ENCODE measurements at regions not wholly inside any gene's neighbourhood (a gene's known extent, or its start where the extent isn't known, plus 50 kb on each side); places are given as distances from the start of the nearest gene placed in this dataset.

DNA sequence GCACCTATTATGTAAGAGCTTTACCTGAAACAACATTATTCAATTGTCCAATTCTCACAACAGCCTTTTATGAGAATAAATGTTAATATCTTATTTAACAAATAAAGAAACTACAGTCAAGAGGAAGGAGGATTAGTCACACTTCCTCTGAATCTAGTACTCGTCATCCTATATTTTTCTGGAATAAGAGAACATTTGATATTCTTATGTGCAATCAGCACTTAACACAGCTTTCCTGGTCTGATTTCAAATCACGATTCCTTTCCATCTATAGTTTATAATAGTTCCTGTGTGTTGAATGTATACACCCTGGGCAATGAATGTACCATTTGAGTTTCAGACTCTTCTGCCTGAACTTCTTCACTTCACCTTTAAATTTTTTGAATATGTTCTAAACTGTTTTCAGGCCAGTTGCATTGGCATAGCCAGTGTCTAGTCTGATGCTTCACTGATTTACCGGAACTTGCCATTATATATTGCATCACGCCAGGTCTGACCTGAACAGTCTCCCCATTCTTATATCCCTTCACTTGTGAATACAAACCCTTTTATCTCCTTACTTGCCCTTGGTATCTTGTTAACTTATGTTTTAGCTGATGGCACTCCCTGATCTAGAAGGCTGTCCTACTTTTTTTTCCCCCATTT lies 698.3 kb downstream of the MAT2B start:
- intact Hi-C loops (cut with DNase I, micrococcal nuclease) = no loop called here
- ChIA-PET POLR2A (no interaction called here), CTCF (interaction anchor here (1.2 kb wide), 1 partner anchor 8 kb away, joined by 4 read pairs; no protein-coding TSS in a partner anchor)
- H3K9me3 Mint-ChIP-seq (ENCODE audit: low read depth) = peaks cover 2% of the 10 kb centered on the region
- no peaks in the 10 kb centered on the region for H3K36me3 Mint-ChIP-seq (ENCODE audit: low read depth)
- no peak overlapping the region for H3K27ac Mint-ChIP-seq
- DNase-seq = no peak
- H3K27me3 Mint-ChIP-seq = no peaks in the 10 kb centered on the region
- H3K4me1 Mint-ChIP-seq = no peaks in the 10 kb centered on the region
- ATAC-seq = no peak
- H3K4me3 Mint-ChIP-seq = no peak overlapping the region

DNA sequence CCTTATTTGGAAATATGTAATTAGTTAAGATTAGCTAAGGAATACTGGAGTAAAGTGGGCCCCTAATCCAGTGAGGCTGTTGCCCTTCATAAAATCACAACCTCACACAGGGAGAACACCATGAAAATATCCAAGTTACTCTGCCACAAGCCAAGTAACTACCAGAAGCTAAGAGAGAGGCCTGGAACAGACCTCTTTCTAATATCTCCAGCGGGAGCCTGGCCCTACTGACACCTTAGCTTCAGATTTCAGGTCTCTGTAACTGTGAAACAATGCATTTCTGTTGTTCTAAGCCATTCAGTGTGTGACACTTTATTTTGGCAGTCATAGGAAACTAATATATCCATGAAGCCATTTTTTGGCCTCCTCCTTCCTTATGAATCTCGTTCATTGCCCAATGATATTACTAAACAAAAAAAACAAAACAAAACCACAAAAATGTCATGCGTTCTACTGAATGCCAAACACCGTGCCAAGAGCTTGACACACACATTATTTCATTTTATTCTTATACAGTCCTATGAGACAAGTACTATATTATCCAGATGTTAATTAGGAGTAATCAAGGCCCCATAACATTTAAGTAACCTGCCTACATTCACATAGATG lies 699.0 kb downstream of the MAT2B start:
- intact Hi-C loops (cut with DNase I, micrococcal nuclease) = no loop called here
- POLR2A ChIA-PET = no interaction called here
- CTCF ChIA-PET = interaction anchor here (1.2 kb wide), 1 partner anchor 9 kb away, joined by 4 read pairs; no protein-coding TSS in a partner anchor
- H3K4me1 Mint-ChIP-seq = no peaks in the 10 kb centered on the region
- H3K36me3 Mint-ChIP-seq (ENCODE audit: low read depth) = no peaks in the 10 kb centered on the region
- H3K27ac Mint-ChIP-seq = no peak overlapping the region
- H3K27me3 Mint-ChIP-seq = no peaks in the 10 kb centered on the region
- peaks cover 2% of the 10 kb centered on the region for H3K9me3 Mint-ChIP-seq (ENCODE audit: low read depth)
- ATAC-seq = no peak
- no peak for DNase-seq
- no peak overlapping the region for H3K4me3 Mint-ChIP-seq

DNA sequence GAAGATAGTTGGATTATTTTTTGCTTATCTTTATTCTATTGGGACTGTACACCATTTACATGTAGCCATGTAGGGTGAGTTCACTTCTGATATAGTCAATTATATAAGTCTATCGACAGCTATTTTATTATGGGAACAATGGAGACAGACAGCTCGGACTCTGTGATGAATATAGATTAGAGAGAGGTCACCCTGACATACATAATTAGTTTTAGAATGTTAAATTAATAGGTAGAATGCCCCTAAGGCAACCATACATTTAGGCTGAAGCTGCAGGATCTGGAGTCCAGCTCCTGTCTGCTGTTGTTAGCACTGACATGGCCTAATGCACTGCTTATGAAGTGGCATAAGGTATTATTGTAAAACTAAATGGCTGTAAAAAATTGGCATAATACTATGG lies 700.8 kb downstream of the MAT2B start:
- POLR2A ChIA-PET = no interaction called here
- H3K4me3 Mint-ChIP-seq = no peak overlapping the region
- H3K36me3 Mint-ChIP-seq (ENCODE audit: low read depth) = no peaks in the 10 kb centered on the region
- no peak for ATAC-seq
- CTCF ChIA-PET = no interaction called here
- H3K27ac Mint-ChIP-seq = no peak overlapping the region
- DNase-seq = no peak
- no peaks in the 10 kb centered on the region for H3K4me1 Mint-ChIP-seq
- peaks cover 2% of the 10 kb centered on the region for H3K9me3 Mint-ChIP-seq (ENCODE audit: low read depth)
- intact Hi-C loops (cut with DNase I, micrococcal nuclease) = no loop called here
- H3K27me3 Mint-ChIP-seq = no peaks in the 10 kb centered on the region

DNA sequence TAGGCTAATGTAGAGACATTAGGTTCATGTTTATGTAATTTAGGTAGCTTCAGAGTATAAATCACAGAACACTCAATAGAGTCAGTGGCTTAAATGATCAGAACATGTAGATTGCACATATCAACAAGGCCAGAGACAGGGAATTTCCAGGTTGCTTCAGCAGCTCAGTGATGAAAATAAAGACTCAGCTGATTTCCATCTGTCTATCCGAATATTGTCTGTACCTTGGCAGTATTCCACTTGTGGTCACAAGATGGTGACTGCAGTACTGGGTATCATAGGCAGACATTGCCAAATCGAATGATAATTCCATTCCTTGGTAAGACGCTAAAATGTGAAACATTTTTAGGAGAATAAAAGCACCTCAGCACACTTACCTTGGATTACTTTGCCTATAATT lies 702.2 kb downstream of the MAT2B start:
- Mint-ChIP-seq H3K4me3 (no peak overlapping the region), H3K27ac (no peak overlapping the region), H3K9me3 (ENCODE audit: low read depth) (peaks cover 2% of the 10 kb centered on the region), H3K4me1 (no peaks in the 10 kb centered on the region), H3K36me3 (ENCODE audit: low read depth) (no peaks in the 10 kb centered on the region), H3K27me3 (no peaks in the 10 kb centered on the region)
- DNase-seq (no peak), ATAC-seq (no peak)
- CTCF ChIA-PET = no interaction called here
- POLR2A ChIA-PET = no interaction called here
- intact Hi-C loops (cut with DNase I, micrococcal nuclease) = no loop called here

DNA sequence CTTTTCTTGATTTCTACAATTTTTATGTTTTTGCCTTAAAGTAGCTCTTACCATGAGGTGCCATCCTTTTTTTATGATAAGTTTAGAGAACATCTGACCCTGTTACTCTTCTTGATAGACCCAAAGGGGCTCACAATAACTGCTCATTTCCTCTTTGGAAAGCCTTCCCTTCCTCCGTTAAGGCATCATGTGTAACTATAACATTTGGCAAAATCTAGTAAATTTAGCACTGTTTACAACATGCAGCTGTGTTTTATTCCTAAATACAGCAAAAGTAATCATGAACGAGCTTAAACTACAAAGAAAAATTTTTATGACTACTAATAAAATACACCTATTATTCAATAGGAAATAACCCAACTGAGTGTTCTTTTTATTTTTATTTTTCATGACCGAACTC lies 705.1 kb downstream of the MAT2B start:
- DNase-seq = no peak
- ChIA-PET POLR2A (no interaction called here), CTCF (no interaction called here)
- Mint-ChIP-seq H3K4me3 (no peak overlapping the region), H3K9me3 (ENCODE audit: low read depth) (peaks cover 5% of the 10 kb centered on the region), H3K36me3 (ENCODE audit: low read depth) (no peaks in the 10 kb centered on the region), H3K4me1 (no peaks in the 10 kb centered on the region), H3K27ac (no peak overlapping the region), H3K27me3 (no peaks in the 10 kb centered on the region)
- intact Hi-C loops (cut with DNase I, micrococcal nuclease) = no loop called here
- ATAC-seq = no peak

DNA sequence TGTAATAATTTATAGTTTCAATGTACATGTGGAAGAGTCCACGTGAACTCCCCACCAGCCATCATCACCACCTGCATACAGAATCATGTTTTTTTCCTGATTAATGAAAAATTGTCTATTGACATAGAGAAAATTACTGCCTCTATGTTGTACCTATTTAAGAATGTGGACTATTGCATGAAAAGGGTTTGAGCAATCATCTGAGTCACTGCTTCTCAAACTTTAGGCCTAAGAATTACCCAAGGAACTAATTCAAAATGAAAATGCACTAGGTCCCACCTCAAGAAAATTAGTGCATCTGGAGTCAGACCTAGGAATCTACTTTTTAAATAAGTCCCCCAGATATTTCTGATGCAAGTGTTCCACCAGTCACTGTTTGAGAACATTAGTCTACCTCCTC lies 709.3 kb downstream of the MAT2B start:
- Mint-ChIP-seq H3K4me3 (no peak overlapping the region), H3K9me3 (ENCODE audit: low read depth) (peaks cover 7% of the 10 kb centered on the region), H3K4me1 (no peaks in the 10 kb centered on the region), H3K27ac (no peak overlapping the region), H3K36me3 (ENCODE audit: low read depth) (no peaks in the 10 kb centered on the region), H3K27me3 (no peaks in the 10 kb centered on the region)
- POLR2A ChIA-PET = no interaction called here
- CTCF ChIA-PET = no interaction called here
- intact Hi-C loops (cut with DNase I, micrococcal nuclease) = no loop called here
- ATAC-seq = no peak
- no peak for DNase-seq

DNA sequence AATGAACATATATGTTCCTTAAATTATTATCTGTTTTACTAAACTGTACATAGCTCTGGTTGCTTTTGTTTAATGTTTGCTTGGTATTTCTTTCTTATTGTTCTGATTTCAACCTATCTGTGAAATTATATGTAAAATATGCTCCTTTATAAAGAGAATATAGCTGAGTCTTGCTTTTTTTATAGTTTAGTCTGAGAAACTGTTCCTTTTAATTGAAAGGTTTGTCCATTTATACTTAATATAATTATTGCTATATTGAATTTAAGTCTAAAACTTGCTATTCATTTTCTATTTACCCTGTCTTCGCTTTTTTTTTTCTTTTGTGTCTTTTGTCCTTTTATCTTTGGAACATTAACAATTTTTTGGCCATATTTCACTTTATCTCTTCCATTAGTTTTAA lies 712.0 kb downstream of the MAT2B start:
- ATAC-seq (no peak), DNase-seq (no peak)
- no peaks in the 10 kb centered on the region for H3K27me3 Mint-ChIP-seq
- H3K27ac Mint-ChIP-seq = no peak overlapping the region
- ChIA-PET POLR2A (no interaction called here), CTCF (no interaction called here)
- H3K4me3 Mint-ChIP-seq = no peak overlapping the region
- no peaks in the 10 kb centered on the region for H3K4me1 Mint-ChIP-seq
- no peaks in the 10 kb centered on the region for H3K36me3 Mint-ChIP-seq (ENCODE audit: low read depth)
- peaks cover 7% of the 10 kb centered on the region for H3K9me3 Mint-ChIP-seq (ENCODE audit: low read depth)
- intact Hi-C loops (cut with DNase I, micrococcal nuclease) = no loop called here

DNA sequence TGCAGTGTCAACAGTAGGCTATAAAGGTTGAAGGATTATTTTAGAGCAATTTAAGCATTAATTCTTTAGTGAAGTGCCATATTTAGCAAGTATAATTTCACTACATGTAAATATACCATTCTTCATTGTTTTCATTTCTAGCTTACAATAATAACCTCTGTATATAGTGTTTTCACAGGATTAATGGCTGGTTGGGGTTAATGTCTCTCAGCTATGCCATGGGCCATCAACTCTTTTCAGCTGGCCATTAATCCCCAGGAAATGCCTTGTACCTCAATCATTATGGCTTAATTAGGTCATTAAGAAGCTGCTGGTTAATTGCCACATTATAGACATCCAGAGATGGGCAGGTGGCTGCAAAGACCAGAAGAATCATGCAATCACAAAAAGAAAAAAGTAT lies 715.1 kb downstream of the MAT2B start:
- no peak for DNase-seq
- no peaks in the 10 kb centered on the region for H3K27me3 Mint-ChIP-seq
- no peaks in the 10 kb centered on the region for H3K36me3 Mint-ChIP-seq (ENCODE audit: low read depth)
- no peak overlapping the region for H3K4me3 Mint-ChIP-seq
- POLR2A ChIA-PET = no interaction called here
- no peak for ATAC-seq
- H3K4me1 Mint-ChIP-seq = no peaks in the 10 kb centered on the region
- no peak overlapping the region for H3K27ac Mint-ChIP-seq
- peaks cover 8% of the 10 kb centered on the region for H3K9me3 Mint-ChIP-seq (ENCODE audit: low read depth)
- intact Hi-C loops (cut with DNase I, micrococcal nuclease) = no loop called here
- CTCF ChIA-PET = no interaction called here

DNA sequence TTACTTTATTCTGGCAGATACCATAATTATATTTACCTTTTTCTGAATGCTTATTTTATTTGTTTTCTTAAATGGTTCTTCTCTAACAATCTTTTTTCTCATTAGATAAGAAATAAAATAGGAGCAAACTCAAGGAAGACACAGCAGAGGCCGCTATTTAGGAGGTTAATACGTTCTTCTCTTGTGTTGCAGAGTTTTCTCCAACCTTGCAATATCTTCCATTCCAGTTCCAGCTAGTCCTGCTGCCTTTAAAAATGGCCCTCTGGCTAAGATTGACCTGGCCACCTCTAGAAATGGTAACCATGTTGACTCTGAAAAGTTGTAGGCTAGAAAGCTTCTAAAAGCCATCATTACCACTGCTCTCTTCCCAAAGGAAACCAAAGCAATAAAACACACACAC lies 718.8 kb downstream of the MAT2B start:
- no peak for DNase-seq
- Mint-ChIP-seq H3K27me3 (no peaks in the 10 kb centered on the region), H3K4me1 (no peaks in the 10 kb centered on the region), H3K9me3 (ENCODE audit: low read depth) (peaks cover 10% of the 10 kb centered on the region), H3K27ac (no peak overlapping the region), H3K36me3 (ENCODE audit: low read depth) (no peaks in the 10 kb centered on the region), H3K4me3 (no peak overlapping the region)
- no peak for ATAC-seq
- ChIA-PET POLR2A (no interaction called here), CTCF (no interaction called here)
- intact Hi-C loops (cut with DNase I, micrococcal nuclease) = no loop called here

DNA sequence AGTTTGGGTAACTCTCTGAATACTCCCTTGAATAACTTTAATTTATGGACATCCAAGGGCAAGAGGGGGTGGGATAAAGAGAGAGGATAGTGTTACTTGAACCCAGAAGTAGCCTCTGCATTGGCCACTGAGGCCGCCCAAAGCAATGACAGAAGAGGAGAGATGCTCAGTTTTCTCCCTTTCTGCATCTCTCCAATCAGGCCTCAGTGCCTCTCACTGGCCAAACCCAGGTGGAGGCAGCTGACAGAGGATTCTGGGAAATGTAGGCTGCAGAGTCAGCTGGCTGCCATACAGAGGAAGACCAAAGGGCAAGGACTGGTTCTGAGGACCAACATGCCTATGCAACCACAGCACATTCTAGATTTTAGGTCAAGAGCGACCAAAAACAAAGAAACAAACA lies 719.4 kb downstream of the MAT2B start:
- Mint-ChIP-seq H3K27ac (no peak overlapping the region), H3K9me3 (ENCODE audit: low read depth) (peaks cover 10% of the 10 kb centered on the region), H3K4me3 (no peak overlapping the region), H3K27me3 (no peaks in the 10 kb centered on the region), H3K4me1 (no peaks in the 10 kb centered on the region), H3K36me3 (ENCODE audit: low read depth) (no peaks in the 10 kb centered on the region)
- DNase-seq (no peak), ATAC-seq (no peak)
- ChIA-PET CTCF (no interaction called here), POLR2A (no interaction called here)
- intact Hi-C loops (cut with DNase I, micrococcal nuclease) = no loop called here

DNA sequence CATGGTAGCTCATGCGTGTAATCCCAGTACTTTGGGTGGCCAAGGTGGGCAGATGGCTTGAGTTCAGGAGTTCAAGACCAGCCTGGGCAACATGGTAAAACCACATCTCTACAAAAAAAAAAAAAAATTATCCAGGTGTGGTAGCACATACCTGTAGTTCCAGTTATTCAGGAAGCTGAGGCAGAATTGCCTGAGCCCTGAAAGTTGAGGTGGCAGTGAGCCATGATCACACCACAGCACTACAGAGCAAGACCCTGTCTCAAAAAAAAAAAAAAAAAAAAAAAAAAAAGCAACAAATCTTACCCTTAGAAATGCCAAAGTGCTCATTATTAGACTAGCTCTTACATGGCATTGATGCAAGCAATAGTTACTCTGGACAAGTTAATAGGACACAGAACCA lies 724.9 kb downstream of the MAT2B start:
- ATAC-seq = no peak
- POLR2A ChIA-PET = no interaction called here

DNA sequence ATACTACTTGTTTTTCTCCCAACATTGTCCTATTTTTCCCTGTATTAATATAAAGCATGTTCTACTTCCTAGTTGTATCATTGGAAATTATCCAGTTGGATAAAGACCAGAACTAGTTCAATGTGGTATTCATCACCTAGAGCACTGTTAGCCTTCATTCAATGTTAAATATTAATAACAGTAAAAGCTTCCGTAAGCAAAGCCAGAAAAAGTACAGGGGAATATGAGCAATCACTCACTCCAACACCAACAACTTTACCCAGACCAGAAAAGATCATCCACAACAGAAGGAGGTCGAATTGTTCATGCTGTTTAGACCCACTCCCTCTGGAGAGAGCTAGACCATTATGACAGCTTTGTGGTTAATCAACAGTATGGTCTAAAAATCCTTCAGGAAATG lies 728.4 kb downstream of the MAT2B start:
- H3K36me3 Mint-ChIP-seq (ENCODE audit: low read depth) = no peaks in the 10 kb centered on the region
- no peak overlapping the region for H3K27ac Mint-ChIP-seq

More for the DNA sequence above, 724.9 kb downstream of the MAT2B start:
- Mint-ChIP-seq H3K4me3 (no peak overlapping the region), H3K36me3 (ENCODE audit: low read depth) (no peaks in the 10 kb centered on the region), H3K27me3 (no peaks in the 10 kb centered on the region), H3K27ac (no peak overlapping the region), H3K9me3 (ENCODE audit: low read depth) (peaks cover 10% of the 10 kb centered on the region), H3K4me1 (no peaks in the 10 kb centered on the region)
- intact Hi-C loops (cut with DNase I, micrococcal nuclease) = no loop called here
- no peak for DNase-seq
- CTCF ChIA-PET = interaction anchor here (0.6 kb wide), 1 partner anchor 46 kb away, joined by 3 read pairs; no protein-coding TSS in a partner anchor

More for the DNA sequence above, 728.4 kb downstream of the MAT2B start:
- ChIA-PET CTCF (no interaction called here), POLR2A (no interaction called here)
- intact Hi-C loops (cut with DNase I, micrococcal nuclease) = no loop called here
- Mint-ChIP-seq H3K4me1 (no peaks in the 10 kb centered on the region), H3K4me3 (no peak overlapping the region), H3K27me3 (no peaks in the 10 kb centered on the region), H3K9me3 (ENCODE audit: low read depth) (peaks cover 4% of the 10 kb centered on the region)
- DNase-seq = no peak
- ATAC-seq = no peak
